ENCODE measurements at regions not wholly inside any gene's neighbourhood (a gene's known extent, or its start where the extent isn't known, plus 50 kb on each side); places are given as distances from the start of the nearest gene placed in this dataset.
A peak's percentile ranks its signal among the peaks of the same experiment; 100 is the strongest.

DNA sequence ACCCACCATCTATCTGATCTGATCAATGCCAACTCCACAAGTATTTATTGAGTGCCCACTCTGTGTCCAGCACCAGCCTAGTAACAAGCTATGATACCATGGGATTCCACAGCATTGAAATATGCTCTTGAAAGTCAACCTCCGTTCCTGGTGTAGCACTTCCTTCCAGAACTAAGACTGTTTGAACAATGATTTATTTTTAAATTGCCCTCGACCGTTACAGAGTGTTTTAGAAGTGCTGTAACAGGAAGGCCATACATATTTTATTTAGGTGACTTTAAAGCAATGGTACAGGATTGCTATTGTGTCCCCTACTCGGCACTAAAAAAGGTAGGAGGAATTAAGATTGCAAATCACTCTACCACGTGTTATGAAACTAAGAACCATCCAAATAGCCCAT is 225.6 kb downstream of the TEX36 start:
- no peak for DNase-seq (ENCODE audit: low read depth, low spot score)

DNA sequence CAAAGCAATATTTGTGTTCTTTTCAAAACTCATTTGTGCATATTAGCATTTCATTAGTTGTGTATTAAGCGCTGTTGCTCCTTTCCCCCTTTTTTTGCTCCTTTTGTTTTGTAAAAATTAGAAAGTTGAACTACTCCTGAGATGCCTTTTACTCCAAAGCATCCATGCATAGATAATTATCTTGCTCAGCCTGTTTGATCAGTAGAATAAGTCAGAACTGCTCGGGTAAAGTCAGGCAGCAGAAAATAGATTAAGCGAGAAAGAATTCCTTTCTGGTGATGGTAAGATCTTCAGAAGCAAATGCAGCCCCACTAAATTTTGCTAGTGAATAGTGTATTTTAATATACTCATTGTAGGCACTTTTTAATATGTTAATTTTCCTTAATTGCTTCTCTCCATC is 227.1 kb downstream of the TEX36 start:
- no peak for DNase-seq (ENCODE audit: low read depth, low spot score)

DNA sequence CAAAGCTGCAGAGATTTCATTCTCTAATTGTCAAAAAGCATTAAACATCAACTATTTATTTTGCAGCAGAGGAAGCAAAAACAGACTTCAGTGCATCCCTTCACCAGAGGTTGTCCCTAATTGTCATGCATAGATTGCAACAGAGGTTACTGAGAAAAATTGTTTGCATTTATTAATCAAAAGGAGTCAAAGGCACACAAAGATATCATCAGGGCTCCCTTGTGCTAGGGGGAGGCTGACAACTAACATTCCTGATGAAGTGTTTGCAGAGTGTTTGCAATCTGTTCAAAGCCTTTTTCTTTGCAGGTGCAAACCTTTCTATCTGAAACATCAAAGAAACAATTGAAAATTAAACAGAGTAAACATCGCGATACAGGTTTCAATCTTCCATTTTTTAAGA is 227.5 kb downstream of the TEX36 start:
- DNase-seq (ENCODE audit: low read depth, low spot score), result no peak

DNA sequence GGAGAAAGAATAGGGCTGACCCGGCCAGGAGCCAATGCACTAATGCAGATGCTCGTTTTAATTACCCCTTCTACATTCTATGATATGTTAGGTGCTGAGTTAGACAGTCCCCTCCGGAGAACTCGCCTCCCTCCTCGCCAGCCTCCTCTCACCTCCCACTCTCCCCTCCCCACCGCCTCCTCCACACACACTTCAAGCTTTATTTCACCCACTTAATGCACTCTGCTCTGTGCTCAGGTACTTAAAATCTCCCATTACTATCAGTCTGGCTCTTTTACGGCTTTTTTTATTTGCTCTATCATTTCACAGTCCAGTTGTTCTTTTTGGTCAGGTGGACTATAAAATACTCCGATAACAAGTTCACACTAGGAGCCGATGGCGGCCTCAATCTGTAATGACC is 231.6 kb downstream of the TEX36 start:
- no peak for DNase-seq (ENCODE audit: low read depth, low spot score)

DNA sequence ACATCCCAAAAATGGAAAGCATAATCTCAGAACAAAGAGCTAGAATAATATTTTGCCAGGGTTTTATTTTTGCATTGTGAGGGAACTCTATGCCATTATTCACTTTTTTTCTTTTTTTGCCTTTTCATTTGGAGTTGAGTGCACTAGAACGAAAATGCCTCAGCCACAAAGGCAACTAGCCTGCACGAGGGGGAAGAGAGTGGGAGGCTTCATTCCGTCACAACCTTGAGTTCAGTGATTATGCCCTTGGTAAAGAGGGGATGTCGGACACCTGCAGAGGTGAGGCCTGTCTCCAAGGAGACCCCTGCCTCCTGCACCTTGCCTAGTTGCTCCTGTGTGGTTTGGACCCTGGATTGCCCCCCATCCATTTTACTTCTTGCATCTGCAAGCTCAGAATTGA is 232.7 kb downstream of the TEX36 start:
- DNase-seq (ENCODE audit: low read depth, low spot score), result no peak

- DNase-seq (ENCODE audit: low read depth, low spot score), result no peak
Observed at GRCh38 chr10:125449571-125449970, 233.4 kb downstream of the TEX36 start.

DNA sequence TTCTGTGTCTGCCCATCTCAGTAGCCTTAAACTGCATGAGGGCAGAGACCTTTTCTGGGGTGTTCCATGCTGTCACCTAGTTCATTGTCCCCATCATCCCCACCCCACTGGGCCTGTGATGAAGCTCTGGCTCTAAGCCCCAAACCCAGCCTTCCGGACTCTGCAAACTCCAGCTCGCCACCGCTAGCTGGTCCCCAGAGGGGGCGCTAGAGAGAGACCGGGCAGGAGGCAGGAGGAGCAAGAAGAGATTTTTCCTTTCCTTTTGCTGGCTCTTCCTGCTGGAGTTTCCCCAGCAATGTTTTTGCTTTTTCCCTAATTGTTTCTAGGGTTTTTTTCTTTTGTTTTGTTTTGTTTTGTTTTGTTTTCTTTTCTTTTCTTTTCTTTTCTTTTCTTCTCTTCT is 234.4 kb downstream of the TEX36 start:
- DNase-seq (ENCODE audit: low read depth, low spot score), result peak; percentile 7

DNA sequence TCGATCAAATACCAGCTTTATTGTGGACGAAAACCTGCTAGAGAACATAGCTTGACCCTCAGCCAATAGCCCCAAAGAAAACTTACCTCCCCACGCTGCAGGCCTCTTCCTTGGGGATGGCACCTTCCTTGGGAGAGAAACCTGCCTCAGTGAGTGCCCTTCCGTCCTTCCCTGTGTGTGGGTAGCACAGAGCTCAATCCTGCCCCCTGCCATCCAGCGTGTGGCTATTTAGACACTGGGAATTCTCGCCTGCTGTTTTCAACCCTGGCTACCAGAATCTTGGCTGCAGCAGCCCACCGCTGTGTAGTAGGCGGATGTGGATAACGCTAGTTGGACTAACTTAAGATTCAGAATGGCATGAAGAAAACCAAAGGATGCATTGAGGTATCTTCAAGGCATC is 238.2 kb downstream of the TEX36 start:
- DNase-seq (ENCODE audit: low read depth, low spot score), result no peak

- DNase-seq (ENCODE audit: low read depth, low spot score), result no peak
Observed at GRCh38 chr10:125442856-125443540, 240.0 kb downstream of the TEX36 start.

DNA sequence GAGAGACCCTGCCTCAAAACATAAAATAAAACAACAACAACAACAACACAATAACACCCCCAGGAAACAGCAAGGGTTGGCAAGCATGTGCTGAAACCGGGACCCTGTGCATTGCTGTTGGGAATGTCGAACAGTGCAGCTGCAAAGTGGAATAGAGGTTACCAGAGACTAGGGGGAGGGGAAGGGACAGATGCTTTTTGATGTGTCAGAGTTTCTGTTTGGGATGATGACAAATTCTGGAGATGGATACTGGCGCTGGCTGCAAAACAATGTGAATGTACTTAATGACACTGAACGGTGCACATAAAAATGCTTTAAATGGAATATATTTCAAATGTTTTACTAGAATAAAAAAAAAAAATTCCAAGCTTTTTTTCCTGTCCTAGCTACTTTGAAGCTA is 241.8 kb downstream of the TEX36 start:
- DNase-seq (ENCODE audit: low read depth, low spot score), result no peak

- DNase-seq (ENCODE audit: low read depth, low spot score), result no peak
Observed at GRCh38 chr10:125431149-125431548, 251.8 kb downstream of the TEX36 start.

DNA sequence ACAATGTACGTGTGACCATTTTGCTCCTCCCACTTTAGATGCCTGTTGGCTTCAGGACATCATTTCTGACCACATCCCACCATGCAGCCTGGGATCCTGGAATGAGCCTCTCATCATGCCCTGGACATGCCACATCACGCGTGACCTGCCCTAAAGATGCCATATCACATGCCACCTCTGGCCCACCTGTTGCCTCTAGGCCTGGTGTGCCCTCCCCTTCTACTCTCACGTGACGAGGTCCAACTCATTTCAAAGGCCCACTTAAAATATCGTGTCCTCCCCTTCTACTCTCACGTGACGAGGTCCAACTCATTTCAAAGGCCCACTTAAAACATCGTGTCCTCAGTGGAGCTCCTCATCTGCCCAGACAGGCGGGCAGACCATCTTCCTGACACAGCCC is 254.9 kb downstream of the TEX36 start:
- DNase-seq (ENCODE audit: low read depth, low spot score), result no peak

DNA sequence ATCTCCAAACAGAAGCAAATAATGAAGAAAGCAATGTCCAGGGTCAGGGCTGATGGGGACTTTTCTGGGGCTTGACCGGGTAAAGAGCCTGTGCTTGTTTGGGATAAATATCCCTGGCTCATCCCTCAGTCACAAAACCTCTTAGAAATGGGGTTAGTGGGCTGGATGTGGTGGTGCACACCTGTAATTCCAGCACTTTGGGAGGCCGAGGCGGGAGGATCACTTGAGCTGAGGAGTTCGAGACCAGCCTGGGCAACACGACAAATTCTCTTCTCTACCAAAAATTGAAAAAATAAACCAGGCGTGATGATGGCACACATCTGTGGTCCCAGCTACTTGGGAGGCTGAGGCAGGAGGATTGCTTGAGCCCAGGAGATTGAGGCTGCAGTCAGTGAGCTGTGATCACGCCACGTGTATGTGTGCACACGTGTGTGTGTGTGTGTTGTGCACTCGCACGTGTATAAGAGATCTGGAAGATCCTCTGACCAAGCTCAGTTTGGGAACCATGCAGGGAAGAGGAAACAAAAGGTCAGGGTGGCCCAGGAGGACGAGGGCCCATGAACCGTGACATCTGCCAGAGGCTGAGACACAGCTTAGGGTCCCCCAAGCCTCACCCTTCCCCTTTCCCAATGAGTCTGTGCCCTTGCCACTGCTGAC is 258.6 kb downstream of the TEX36 start:
- no peak for DNase-seq (ENCODE audit: low read depth, low spot score)

DNA sequence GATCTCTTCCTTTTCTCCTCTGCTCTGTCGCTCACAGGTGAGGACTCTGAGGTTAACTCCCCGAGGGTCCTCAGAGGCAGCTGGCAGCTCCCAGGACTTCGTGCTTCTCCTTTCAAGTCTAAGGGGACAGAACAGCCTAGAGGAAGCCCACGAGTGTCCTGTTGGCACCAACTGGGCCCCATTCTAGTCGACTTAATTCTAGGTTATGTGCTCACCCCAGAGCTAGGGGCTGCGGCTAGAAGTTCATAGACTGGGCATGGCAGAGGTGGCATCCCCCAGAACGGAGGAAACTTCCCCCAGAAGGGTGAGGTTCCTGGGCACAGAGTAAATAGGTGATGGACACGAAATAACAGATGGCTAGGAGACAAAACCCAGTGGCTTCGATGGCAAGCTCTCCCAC is 259.4 kb downstream of the TEX36 start:
- no peak for DNase-seq (ENCODE audit: low read depth, low spot score)

GRCh38 chr10:125419831-125420230 is 259.5 kb upstream of the CTBP2 start:
- no peak for DNase-seq (ENCODE audit: low read depth, low spot score)

GRCh38 chr10:125419146-125419545 is 258.8 kb upstream of the CTBP2 start:
- no peak for DNase-seq (ENCODE audit: low read depth, low spot score)

- DNase-seq (ENCODE audit: low read depth, low spot score), result no peak
Observed at GRCh38 chr10:125417605-125418004, 257.2 kb upstream of the CTBP2 start.

- DNase-seq (ENCODE audit: low read depth, low spot score), result no peak
Observed at GRCh38 chr10:125415964-125416363, 255.6 kb upstream of the CTBP2 start.

DNA sequence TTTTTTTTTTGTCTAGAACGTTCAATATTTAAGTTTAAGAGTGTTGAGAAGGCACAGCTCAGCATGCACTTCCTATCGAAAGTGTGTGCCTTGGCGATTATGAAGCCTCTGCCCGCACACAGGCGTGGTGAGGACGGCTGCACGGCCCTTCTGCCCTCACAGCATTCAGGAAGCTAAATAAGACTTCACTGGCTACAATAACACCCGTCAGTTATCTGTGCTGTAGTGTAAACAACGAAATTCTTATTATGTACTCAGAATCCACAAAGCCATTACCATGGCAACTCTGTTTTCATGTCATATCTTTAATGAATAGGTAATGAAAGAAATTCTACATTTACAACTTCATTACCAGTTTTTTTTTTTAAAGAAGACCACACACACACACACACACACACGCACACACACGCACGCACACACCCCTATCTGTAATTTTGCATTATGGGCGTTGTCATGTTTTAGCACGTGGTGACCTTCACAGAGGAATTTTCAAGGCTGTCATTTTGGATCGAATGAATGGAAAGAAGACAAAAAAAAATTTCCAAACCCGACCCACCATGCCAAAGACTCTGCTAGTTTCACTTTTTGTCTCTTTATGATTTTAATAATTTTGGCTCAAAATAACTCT is 254.8 kb upstream of the CTBP2 start:
- DNase-seq (ENCODE audit: low read depth, low spot score), result no peak

DNA sequence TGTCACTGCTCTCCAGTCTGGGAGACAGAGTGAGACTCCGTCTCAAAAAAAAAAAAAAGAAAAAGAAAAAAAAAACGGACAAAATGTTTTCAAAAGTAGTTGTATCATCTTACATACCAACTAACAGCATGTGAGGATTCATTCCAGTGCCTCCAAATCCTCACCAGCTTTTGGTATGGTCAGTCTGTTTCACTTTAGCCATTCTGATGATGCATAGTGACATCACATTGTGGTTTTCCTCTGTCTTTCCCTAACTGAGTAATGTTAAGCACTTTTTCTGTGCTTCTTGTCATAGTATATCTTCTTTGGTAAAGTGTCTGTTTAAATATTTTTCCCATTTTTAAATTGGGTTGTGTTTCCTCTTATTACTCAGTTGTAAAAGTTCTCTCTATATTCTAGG is 251.4 kb upstream of the CTBP2 start:
- DNase-seq (ENCODE audit: low read depth, low spot score), result peak; percentile 33

- no peak for DNase-seq (ENCODE audit: low read depth, low spot score)
Observed at GRCh38 chr10:125409756-125410155, 249.4 kb upstream of the CTBP2 start.

- DNase-seq (ENCODE audit: low read depth, low spot score), result no peak
Observed at GRCh38 chr10:125407557-125407956, 247.2 kb upstream of the CTBP2 start.

- peak; percentile 13 for DNase-seq (ENCODE audit: low read depth, low spot score)
Observed at GRCh38 chr10:125407000-125407502, 246.7 kb upstream of the CTBP2 start.

Data from astrocyte of the hippocampus (primary cell).